ENCODE measurements at regions not wholly inside any gene's neighbourhood (a gene's known extent, or its start where the extent isn't known, plus 50 kb on each side); places are given as distances from the start of the nearest gene placed in this dataset.

DNA sequence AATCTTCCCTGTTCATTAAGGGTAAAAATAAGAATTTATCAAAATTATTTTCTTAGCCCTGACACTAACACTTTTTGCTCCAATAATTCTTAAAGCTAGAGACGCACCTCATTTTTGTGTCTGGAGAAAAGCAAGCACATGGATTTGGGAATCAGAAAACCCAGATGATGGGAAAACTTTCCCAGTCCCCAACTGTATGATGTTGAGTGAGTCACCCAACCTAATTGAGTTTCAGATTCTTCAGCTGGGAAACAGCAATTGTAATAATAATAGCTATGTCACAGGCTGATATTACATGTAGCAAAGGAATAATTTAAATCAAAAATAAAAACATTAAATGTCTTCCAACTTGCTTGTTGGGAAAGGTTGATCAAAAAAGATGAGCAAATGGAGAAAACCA lies 159.0 kb downstream of the MIS18A start:
- TF ChIP-seq, protein P1, sequence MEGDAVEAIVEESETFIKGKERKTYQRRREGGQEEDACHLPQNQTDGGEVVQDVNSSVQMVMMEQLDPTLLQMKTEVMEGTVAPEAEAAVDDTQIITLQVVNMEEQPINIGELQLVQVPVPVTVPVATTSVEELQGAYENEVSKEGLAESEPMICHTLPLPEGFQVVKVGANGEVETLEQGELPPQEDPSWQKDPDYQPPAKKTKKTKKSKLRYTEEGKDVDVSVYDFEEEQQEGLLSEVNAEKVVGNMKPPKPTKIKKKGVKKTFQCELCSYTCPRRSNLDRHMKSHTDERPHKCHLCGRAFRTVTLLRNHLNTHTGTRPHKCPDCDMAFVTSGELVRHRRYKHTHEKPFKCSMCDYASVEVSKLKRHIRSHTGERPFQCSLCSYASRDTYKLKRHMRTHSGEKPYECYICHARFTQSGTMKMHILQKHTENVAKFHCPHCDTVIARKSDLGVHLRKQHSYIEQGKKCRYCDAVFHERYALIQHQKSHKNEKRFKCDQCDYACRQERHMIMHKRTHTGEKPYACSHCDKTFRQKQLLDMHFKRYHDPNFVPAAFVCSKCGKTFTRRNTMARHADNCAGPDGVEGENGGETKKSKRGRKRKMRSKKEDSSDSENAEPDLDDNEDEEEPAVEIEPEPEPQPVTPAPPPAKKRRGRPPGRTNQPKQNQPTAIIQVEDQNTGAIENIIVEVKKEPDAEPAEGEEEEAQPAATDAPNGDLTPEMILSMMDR (IDR thresholded peaks at IDR 0.05 in 8 of 11, conservative IDR thresholded peaks at IDR 0.05 in 3 of 11), result no peak
- TF ChIP-seq POLR2A (IDR thresholded peaks at IDR 0.05) (no peak), POLR2AphosphoS5 (IDR thresholded peaks at IDR 0.05) (no peak)

Data from spleen (tissue), 7 donors.